Stomach smooth muscle (tissue), 2 donors: ENCODE measurements at regions not wholly inside any gene's neighbourhood (a gene's known extent, or its start where the extent isn't known, plus 50 kb on each side); places are given as distances from the start of the nearest gene placed in this dataset.
A peak's percentile ranks its signal among the peaks of the same experiment; 100 is the strongest.

Experiments used
- H3K27ac ChIP-seq: one replicate; pipeline ENCODE4 v1.7.0; 2013; ENCODE audit warnings: mild to moderate bottlenecking, low read length, inconsistent platforms
- H3K27me3 ChIP-seq, 2 donors: one replicate each; pipeline ENCODE4 v1.7.0; 2013; ENCODE audit warnings: low read length in 2 of 2; ENCODE audit not compliant: insufficient read depth in 2 of 2, control insufficient read depth in 1 of 2
- H3K36me3 ChIP-seq, 2 donors: one replicate each; pipeline ENCODE4 v1.7.0; 2013; ENCODE audit warnings: low read length in 2 of 2; ENCODE audit not compliant: control insufficient read depth in 2 of 2, insufficient read depth in 2 of 2
- H3K4me1 ChIP-seq: one replicate; pipeline ENCODE4 v1.7.0; 2013; ENCODE audit warnings: low read length; ENCODE audit not compliant: control insufficient read depth, insufficient read depth
- H3K4me3 ChIP-seq, 2 donors: one replicate each; pipeline ENCODE4 v1.7.0; 2013; ENCODE audit warnings: low read length in 2 of 2
- H3K9ac ChIP-seq, 2 donors: one replicate each; pipeline ENCODE4 v1.7.0; 2013; ENCODE audit warnings: low read length in 2 of 2, mild to moderate bottlenecking in 1 of 2
- H3K9me3 ChIP-seq, 2 donors: one replicate each; pipeline ENCODE4 v1.7.0; 2013; ENCODE audit warnings: low read length in 2 of 2; ENCODE audit not compliant: control insufficient read depth in 2 of 2
- donor health status: healthy.
- donor health status: Pancreatic carcinoma.

DNA sequence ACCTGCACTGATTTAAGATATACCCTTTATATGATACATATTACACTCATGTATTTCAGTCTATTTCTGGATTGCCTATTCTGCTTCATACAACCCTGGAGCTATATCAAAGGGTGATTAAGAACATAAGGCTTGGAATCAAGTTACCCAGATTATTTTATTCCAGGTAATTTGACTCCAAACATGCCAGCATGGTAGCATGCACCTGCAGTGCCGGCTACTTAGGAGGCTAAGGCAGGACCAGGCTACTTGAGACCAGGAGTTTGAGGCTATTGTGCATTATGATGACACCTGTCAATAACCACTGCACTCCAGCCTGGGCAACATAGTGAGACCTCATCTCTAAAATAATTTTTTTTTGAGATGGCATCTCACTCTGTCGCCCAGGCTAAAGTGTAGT, 50.4 kb upstream of the NEO1 start:
- H3K36me3 ChIP-seq: no peaks in the 10 kb centered on the region

DNA sequence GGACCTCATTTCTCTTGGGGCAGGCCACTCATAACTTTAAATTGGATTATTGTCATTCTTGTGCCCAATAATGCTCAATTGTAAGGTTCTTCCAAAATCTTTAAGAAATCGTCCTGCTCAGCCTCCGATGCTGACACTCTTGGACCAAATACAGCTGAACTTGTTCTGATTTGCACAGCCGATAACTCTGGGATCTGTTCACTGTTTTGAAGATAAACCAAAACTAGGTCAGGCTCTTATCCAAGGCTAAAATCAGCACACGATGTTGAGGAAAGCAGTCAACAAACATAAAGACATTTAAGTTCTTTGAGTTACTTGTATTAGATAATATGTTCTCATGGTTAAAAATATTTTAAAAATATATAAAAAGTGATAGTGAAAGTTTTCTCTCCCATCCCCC, 52.0 kb upstream of the NEO1 start:
- H3K27ac ChIP-seq: no peak overlapping the region
- H3K9me3 ChIP-seq: no peaks in the 10 kb centered on the region
- H3K27me3 ChIP-seq: no peaks in the 10 kb centered on the region
- no peak overlapping the region for H3K4me3 ChIP-seq
- no peaks in the 10 kb centered on the region for H3K4me1 ChIP-seq
- no peaks in the 10 kb centered on the region for H3K36me3 ChIP-seq
- H3K9ac ChIP-seq: no peak overlapping the region

More for the DNA sequence above, 50.4 kb upstream of the NEO1 start:
- no peak overlapping the region for H3K9ac ChIP-seq
- H3K9me3 ChIP-seq: no peaks in the 10 kb centered on the region
- H3K4me1 ChIP-seq: no peaks in the 10 kb centered on the region
- no peak overlapping the region for H3K4me3 ChIP-seq
- no peak overlapping the region for H3K27ac ChIP-seq
- H3K27me3 ChIP-seq: no peaks in the 10 kb centered on the region

DNA sequence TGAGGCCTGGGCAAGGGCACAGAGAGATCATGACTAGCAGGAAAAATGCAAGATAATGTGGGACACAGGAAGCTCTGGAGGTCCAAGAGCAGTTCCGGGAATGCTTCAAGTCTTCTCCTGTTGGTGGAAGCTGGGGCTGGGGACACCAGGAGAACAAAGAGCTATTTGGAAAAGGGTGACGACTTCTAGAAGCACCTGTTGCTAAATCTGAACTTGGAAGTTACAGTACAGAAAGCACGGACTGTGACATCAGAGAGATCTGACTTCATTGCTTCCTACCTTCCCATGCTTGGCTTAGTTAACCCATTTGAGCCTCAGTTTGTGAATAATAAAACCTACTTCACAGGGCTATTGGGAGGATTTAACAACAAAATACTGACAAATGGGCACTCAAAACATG, 52.7 kb upstream of the NEO1 start:
- Histone ChIP-seq H3K36me3 (no peaks in the 10 kb centered on the region), H3K9ac (no peak overlapping the region), H3K4me1 (peaks cover 3% of the 10 kb centered on the region), H3K27me3 (no peaks in the 10 kb centered on the region), H3K4me3 (no peak overlapping the region), H3K27ac (no peak overlapping the region), H3K9me3 (no peaks in the 10 kb centered on the region)

DNA sequence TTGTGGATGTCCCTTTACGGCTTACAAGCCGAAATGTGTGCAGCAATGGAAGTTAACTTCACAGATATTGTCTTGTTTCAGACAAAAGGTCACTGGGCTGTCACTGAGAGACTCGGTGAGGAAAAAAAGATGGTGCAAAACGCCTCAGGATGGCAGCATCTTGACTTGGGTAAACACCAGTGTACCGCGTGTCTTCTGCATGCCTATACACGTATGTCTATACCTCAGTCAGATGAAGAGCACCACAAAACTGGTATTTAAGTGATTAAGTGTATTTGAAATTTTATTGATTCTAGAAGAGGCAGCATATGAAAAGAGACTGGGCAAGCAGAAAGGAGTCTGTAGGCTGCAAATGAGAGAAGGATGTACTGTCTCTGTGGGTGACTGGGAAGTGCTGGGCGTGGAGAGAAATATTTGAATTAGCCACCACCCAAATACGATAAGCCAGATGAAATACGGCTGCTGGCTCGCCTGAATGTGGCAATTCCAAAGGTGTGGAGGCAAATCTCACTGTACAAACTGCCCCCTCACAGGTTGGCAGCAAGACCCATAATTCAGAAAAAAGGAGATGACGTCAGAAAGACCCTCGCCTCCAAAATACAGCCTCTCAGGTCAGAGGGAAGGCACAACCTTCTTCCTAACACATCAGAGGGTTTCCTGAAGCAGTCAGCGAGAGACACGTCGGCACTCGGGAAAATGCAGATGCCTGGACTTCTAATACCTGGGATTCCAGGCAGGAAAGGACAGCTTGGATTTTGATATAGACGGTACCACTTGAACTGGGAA, 53.4 kb upstream of the NEO1 start:
- Histone ChIP-seq H3K27me3 (no peaks in the 10 kb centered on the region), H3K4me3 (no peak overlapping the region), H3K4me1 (peaks cover 4% of the 10 kb centered on the region), H3K27ac (no peak overlapping the region), H3K36me3 (no peaks in the 10 kb centered on the region), H3K9me3 (no peaks in the 10 kb centered on the region), H3K9ac (no peak overlapping the region)

DNA sequence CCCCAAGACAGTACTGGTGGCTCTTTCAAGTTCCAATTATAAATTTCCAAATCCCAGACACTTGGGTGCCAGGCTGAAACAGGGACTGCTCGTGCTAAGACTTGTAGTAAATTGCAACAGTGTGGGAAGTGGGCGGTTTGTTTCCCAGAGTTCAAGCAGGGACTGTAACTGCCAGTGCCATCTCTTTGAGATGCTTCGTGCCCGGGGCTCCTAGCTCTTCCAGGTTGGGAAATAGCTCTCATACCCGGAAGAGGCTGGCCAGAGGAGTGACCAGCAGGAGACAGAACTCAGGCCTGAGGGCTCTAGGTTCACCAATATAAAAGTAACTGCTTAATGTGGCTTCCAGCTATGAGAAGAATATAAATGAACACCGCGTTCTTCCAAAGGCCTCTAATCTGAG, 54.0 kb upstream of the NEO1 start:
- Histone ChIP-seq H3K27me3 (no peaks in the 10 kb centered on the region), H3K4me3 (no peak overlapping the region), H3K4me1 (peaks cover 9% of the 10 kb centered on the region), H3K27ac (no peak overlapping the region), H3K36me3 (no peaks in the 10 kb centered on the region), H3K9me3 (no peaks in the 10 kb centered on the region), H3K9ac (no peak overlapping the region)

- Histone ChIP-seq H3K4me1 (peaks cover 9% of the 10 kb centered on the region), H3K27ac (no peak overlapping the region), H3K27me3 (no peaks in the 10 kb centered on the region), H3K4me3 (no peak overlapping the region), H3K9me3 (no peaks in the 10 kb centered on the region), H3K9ac (no peak overlapping the region), H3K36me3 (no peaks in the 10 kb centered on the region)
These were observed 56.4 kb upstream of the NEO1 start for GRCh38 chr15:72995849-72996248.

- no peaks in the 10 kb centered on the region for H3K36me3 ChIP-seq
- no peak overlapping the region for H3K27ac ChIP-seq
- no peaks in the 10 kb centered on the region for H3K9me3 ChIP-seq
- peaks cover 9% of the 10 kb centered on the region for H3K4me1 ChIP-seq
- H3K4me3 ChIP-seq: peak overlapping the region in 1 of 2 donors; percentile 8
- H3K9ac ChIP-seq: no peak overlapping the region
- no peaks in the 10 kb centered on the region for H3K27me3 ChIP-seq
These were observed 57.6 kb upstream of the NEO1 start for GRCh38 chr15:72994534-72995177.

GRCh38 chr15:72992841-72993252, 59.4 kb upstream of the NEO1 start:
- Histone ChIP-seq H3K27ac (no peak overlapping the region), H3K9ac (no peak overlapping the region), H3K27me3 (no peaks in the 10 kb centered on the region), H3K4me1 (peaks cover 9% of the 10 kb centered on the region), H3K36me3 (no peaks in the 10 kb centered on the region), H3K9me3 (no peaks in the 10 kb centered on the region), H3K4me3 (no peak overlapping the region)

GRCh38 chr15:72991026-72991425, 61.2 kb upstream of the NEO1 start:
- H3K27me3 ChIP-seq: no peaks in the 10 kb centered on the region
- H3K4me1 ChIP-seq: peaks cover 9% of the 10 kb centered on the region
- no peak overlapping the region for H3K9ac ChIP-seq
- H3K9me3 ChIP-seq: no peaks in the 10 kb centered on the region
- no peaks in the 10 kb centered on the region for H3K36me3 ChIP-seq
- H3K4me3 ChIP-seq: no peak overlapping the region
- no peak overlapping the region for H3K27ac ChIP-seq

DNA sequence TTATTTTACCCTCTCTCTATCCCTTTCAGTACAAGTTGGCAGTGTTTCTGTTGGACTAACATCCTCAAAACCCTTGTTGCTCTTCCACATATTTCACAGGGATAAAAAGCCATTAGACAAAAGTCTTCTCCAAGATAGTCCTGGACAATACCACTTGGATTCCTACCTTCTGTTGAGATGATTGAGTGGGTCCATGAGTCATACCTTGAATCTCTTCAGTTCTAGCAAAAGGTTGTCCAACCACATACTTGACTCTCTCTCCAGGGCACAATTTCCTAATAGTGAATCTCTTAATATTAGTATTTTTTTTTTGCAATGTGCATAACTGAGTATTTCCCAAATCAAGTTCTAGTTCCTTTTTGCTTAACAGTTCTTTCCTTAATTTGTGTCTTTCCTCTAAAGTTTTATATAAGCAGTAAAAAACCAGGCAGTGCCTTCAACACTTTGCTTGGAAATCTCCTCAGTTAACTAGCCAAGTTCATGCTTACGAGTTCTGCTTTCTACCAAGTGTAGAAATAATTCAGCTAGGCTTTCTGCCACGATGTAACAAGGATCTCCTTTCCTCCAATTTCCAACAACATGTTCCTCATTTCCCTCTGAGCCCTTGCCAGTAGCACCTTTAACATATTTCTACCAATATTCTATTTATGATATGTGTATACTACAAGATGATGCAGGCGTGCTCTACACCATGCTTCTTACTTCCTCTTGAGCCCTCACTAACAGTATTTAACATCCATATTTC, 68.3 kb upstream of the NEO1 start:
- no peaks in the 10 kb centered on the region for H3K27me3 ChIP-seq
- H3K4me1 ChIP-seq: no peaks in the 10 kb centered on the region
- H3K27ac ChIP-seq: no peak overlapping the region
- no peaks in the 10 kb centered on the region for H3K36me3 ChIP-seq
- H3K4me3 ChIP-seq: no peak overlapping the region
- no peaks in the 10 kb centered on the region for H3K9me3 ChIP-seq
- no peak overlapping the region for H3K9ac ChIP-seq
